ENCODE measurements at regions not wholly inside any gene's neighbourhood (a gene's known extent, or its start where the extent isn't known, plus 50 kb on each side); places are given as distances from the start of the nearest gene placed in this dataset.
"Not testable (repeated sequence)": the region's sequence is repeated elsewhere in the genome, so short reads cannot be mapped to it uniquely, and the experiment has no call there.

- not testable (repeated sequence) for DNase-seq (ENCODE audit: low spot score)
Observed at GRCh38 chr20:5386846-5387245, 70.1 kb upstream of the PROKR2 start.

DNA sequence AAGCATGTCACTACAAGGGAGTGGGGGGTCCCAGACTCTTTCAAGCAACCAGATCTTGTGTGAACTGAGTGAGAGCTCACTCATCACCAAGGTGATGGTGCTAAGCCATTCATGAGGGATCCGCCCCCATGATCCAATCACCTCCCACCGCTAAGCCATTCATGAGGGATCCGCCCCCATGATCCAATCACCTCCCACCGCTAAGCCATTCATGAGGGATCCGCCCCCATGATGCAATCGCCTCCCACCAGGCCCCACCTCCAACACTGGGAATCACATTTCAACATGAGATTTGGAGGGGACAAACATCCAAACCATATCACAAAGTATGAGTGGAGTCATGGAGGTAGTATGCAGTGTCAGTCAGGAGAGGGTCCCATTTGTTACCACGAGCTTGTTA is 64.8 kb upstream of the PROKR2 start:
- not testable (repeated sequence) for DNase-seq (ENCODE audit: low spot score)

DNA sequence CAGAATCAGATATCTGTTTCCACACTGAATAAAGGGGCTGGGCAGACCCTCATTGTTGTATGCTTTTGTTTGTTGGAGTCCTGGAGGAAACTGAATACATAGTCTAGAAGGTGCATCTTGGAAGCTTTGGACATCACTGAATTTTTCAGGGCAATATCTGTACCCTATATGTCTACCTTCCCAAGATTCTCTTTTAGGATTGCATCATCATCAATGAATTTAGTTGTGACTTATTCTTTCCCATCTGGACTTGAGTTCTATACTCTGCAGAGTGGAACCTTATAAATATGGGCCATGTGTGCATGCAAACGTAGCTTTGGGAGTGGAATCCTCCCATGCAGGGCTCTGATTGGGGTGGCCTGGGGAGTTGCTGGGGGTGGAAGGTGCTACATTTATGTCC is 60.7 kb upstream of the PROKR2 start:
- no peak for DNase-seq (ENCODE audit: low spot score)

- no peak for DNase-seq (ENCODE audit: low spot score)
Observed at GRCh38 chr20:5376228-5376627, 59.5 kb upstream of the PROKR2 start.

- DNase-seq (ENCODE audit: low spot score) = no peak
Observed at GRCh38 chr20:5374171-5374570, 57.4 kb upstream of the PROKR2 start.

- no peak for DNase-seq (ENCODE audit: low spot score)
Observed at GRCh38 chr20:5372371-5372770, 55.6 kb upstream of the PROKR2 start.

- DNase-seq (ENCODE audit: low spot score) = no peak
Observed at GRCh38 chr20:5369629-5370028, 52.9 kb upstream of the PROKR2 start.

Data from HuH-7 (cell line).